ENCODE measurements at regions not wholly inside any gene's neighbourhood (a gene's known extent, or its start where the extent isn't known, plus 50 kb on each side); places are given as distances from the start of the nearest gene placed in this dataset.

DNA sequence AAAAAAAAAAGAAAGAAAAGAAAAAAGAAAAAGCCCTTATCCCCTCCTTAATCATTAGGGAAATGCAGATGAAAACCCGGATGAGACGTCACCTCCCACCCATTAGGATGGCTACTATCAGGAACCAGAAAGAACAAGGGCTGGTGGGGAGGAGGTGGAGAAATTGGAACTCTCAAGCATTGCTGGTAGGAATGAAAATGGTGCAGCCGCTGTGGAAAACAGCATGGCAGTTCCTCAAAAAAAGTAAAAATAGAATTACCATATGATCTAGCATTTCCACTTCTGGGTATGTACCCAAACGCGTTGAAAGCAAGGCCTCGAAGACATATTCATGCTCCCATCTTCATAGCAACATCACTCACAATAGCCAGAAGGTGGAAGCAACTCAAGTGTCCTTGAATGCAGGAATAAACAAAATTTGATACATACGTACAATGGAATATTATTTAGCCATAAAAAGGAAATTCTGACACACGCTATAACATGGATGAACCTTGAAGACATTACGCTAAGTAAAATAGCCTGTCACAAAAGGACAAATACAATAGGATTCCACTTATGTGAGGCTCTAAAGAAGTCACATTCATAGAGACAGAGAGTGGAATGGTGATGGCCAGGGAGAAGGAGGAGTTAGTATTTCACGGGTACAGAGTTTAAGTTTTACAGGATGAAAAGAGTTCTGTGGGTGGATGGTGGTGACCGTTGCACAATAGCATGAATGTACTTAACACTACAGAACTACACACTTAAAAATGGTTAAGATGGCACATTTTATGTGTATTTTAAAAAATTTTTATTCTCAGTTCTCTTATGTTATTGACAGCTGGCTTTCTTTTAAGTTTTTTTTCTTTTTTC lies 166.8 kb upstream of the IER5L start:
- TF ChIP-seq CTCF (IDR thresholded peaks at IDR 0.05) = no peak
- no peak for DNase-seq (ENCODE audit: low spot score)
- no peak for ATAC-seq (ENCODE audit: low FRiP score)

DNA sequence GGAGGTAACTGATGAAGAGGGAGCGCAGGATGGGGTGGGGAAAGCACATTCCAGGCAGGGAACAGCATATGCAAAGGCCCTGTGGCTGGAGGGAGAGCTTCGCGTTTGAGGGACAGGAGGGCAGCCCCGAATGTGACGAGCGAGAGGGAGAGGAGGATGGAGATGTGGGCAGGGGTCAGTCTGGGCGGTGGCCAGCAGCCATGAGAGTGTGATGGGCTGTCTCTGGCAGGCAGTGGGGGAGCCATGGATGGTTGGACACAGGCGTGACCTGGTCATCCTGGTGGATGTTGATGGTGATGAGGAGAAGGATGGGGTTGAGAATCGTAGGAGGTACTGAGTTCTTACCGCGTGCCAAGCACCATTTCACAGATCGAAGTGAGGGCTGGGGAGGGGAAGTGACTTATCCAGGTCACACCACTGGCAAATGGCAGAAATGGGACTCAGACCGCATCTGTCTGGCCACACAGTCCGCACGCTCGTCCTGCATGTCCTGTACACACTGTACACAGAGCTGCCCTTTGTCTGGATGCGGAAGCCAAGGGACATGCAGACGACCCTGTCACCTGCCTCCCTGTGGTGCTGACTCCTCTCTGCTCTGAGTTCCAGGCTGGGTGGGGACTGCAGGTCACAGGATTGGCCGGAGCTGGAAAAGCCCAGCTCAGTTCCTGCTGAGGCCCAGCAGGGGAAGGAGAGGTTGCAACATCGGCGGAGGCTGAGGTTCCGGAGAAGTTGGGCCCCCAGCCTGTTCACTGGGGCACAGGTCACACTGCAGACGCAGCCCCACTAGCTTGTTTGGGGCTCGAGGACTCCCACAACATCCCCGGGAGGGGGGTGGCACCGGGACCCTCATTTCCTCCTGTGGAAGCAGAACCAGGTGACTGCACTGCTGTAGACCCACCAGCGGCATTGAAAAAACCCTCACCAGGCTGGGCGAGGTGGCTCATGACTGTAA lies 165.6 kb upstream of the IER5L start:
- DNase-seq (ENCODE audit: low spot score) (no peak), ATAC-seq (ENCODE audit: low FRiP score) (peak; percentile 60)
- TF ChIP-seq CTCF (IDR thresholded peaks at IDR 0.05) = no peak

- ATAC-seq (ENCODE audit: low FRiP score) = no peak
- no peak for TF ChIP-seq CTCF (IDR thresholded peaks at IDR 0.05)
- no peak for DNase-seq (ENCODE audit: low spot score)
Measured at GRCh38 chr9:129342591-129343423, 164.7 kb upstream of the IER5L start.

DNA sequence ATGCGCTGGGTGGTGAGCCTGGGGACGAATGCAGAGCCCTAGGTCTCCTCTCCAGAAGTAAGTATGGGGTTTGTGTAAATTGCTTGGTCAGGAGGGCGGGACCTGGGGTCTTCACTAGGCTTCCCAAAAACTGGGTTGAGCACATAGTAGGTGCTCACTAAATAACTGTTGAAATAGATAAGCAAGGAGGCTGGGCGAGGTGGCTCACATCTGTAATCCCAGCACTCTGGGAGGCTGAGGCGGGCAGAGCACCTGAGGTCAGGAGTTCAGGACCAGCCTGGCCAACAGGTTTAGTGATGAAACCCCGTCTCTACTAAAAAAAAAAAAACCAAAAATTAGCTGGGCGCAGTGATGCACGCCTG lies 163.9 kb upstream of the IER5L start:
- no peak for ATAC-seq (ENCODE audit: low FRiP score)
- no peak for TF ChIP-seq CTCF (IDR thresholded peaks at IDR 0.05)
- DNase-seq (ENCODE audit: low spot score) = no peak

- ATAC-seq (ENCODE audit: low FRiP score) = no peak
- no peak for TF ChIP-seq CTCF (IDR thresholded peaks at IDR 0.05)
- DNase-seq (ENCODE audit: low spot score) = no peak
Measured at GRCh38 chr9:129341171-129341986, 163.3 kb upstream of the IER5L start.
